ENCODE measurements at regions not wholly inside any gene's neighbourhood (a gene's known extent, or its start where the extent isn't known, plus 50 kb on each side); places are given as distances from the start of the nearest gene placed in this dataset.

GRCh38 chr10:130230036-130230435, 93.8 kb downstream of the GLRX3 start:
- DNase-seq: no peak

GRCh38 chr10:130230611-130231010, 94.4 kb downstream of the GLRX3 start:
- no peak for DNase-seq

- DNase-seq: no peak
These were observed 95.1 kb downstream of the GLRX3 start for GRCh38 chr10:130231251-130231741.

GRCh38 chr10:130232166-130233034, 96.2 kb downstream of the GLRX3 start:
- DNase-seq: no peak

GRCh38 chr10:130233035-130233360, 96.8 kb downstream of the GLRX3 start:
- no peak for DNase-seq

- DNase-seq: no peak
These were observed 97.2 kb downstream of the GLRX3 start for GRCh38 chr10:130233426-130233825.

GRCh38 chr10:130234171-130234965, 98.2 kb downstream of the GLRX3 start:
- no peak for DNase-seq

- DNase-seq: no peak
These were observed 100.5 kb downstream of the GLRX3 start for GRCh38 chr10:130236711-130237110.

DNA sequence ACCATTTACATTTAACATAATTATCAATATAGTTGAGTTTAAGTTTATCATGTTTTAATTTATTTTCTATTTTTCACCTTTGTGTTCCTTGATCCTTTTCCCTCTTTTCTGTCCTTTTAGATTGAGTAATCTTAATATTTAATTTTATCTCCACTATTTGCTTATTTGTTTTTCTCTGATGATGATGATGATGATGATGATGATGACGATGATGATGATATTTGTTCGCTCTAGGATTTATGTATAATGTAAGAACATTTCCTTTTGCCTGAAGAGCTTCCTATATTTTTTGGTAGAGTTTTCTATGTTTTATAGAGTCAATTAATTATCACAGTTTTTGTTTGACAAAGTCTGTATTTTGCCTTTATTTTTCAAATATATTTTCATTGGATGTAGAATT, 104.2 kb downstream of the GLRX3 start:
- DNase-seq: no peak

DNA sequence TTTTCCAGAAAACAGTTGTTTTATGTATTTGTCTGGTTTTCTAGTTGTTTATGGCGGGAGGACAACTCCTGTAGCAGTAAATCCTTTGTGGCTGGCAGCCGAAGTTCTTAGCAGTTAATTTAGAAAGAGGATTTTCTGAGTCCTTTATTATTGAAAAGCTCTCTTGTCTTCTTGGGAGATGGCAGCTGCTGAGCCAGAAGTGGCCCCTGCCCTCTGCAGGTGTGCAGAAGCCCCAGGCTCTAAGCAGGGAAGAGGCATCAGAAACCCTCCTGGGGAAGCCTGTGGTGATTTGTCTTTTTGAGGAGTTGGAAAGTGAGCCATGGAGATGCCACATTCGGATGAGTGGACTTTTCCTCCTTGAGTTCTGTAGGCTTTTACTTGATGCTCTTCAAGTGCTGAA, 106.3 kb downstream of the GLRX3 start:
- no peak for DNase-seq

- DNase-seq: no peak
These were observed 106.8 kb downstream of the GLRX3 start for GRCh38 chr10:130243015-130243414.

DNA sequence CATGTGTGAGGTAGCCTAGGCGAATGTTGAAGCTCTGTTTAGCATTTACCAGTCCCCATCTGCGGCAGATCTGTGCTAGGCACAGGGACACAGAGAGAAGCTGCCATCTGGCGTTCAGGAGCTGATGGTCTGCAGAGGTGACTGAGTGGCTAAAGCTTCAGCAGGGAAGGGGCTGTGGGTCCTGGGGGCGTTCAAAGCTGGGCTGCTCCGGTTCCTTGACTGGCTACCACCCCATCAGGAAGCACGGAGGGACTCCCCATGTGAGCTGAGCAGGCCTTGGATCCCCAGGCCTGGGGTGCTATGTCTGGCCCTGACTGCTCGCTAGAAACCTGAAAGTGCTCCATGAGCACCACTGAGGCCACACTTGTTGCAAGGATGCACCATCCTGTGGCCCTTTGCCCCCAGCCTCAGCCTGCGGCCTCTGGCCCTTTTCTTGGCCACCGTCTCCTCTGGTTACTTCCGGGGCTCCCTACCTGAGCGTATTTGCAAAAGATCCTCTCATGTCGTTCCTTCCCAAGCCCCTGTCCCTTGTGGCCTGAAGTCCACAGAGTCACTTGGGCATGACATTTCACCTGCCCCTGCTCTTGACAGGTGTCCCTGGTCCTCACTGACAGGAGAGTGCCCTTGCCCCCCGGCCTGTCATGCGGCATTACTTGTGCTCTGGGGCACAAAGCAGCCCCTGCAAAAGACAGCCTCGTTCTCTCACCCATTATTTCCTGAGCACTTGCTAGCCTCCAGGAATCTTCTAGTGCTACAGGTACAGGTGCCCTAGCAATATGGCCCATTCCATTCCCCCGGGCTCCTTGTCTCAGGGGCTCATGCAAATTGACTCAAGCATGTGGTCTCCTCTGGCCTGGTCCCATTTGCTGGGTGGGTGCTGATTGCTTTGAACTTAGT, 108.1 kb downstream of the GLRX3 start:
- no peak for DNase-seq

- no peak for DNase-seq
These were observed 108.8 kb downstream of the GLRX3 start for GRCh38 chr10:130244928-130245495.

GRCh38 chr10:130246113-130246512, 109.9 kb downstream of the GLRX3 start:
- no peak for DNase-seq

DNA sequence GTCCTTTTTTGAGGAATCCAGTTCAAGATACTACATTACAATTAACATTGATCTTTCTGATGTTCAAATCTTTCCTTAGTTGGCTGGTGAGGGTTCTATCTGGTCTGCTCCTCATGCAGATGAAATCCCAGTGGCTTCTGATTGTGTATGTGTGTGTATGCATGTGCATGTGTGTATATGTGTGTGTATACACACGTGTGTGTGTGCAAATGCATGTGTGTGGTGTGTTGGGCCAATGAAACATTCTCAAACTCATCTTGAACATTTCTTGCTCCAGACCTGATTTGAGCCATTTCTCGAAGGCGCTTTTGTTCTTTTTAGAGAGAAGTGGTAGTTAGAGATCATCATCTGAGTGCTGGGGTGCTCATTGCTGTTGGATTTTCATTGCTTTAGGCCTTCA, 113.9 kb downstream of the GLRX3 start:
- DNase-seq: no peak

DNA sequence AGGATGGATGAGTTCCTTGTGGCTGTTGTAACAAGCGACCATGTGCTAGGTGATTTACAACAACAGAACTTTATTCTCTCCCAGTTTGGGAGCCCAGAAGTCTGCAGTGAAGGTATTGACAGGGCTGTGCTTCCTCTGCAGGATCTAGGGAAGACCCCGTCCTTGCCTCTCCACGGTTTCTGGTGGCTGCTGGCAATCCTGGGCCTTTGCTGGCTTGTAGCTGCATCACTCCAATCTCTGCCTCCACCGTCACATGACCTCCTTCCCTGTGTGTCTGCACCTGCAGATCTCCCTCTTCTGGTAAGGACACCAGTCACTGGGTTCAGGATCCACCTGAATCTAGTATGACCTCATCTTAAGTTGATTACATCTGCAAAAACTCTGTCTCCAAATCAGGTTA, 115.6 kb downstream of the GLRX3 start:
- DNase-seq: no peak

GRCh38 chr10:130254243-130254642, 118.1 kb downstream of the GLRX3 start:
- no peak for DNase-seq

DNA sequence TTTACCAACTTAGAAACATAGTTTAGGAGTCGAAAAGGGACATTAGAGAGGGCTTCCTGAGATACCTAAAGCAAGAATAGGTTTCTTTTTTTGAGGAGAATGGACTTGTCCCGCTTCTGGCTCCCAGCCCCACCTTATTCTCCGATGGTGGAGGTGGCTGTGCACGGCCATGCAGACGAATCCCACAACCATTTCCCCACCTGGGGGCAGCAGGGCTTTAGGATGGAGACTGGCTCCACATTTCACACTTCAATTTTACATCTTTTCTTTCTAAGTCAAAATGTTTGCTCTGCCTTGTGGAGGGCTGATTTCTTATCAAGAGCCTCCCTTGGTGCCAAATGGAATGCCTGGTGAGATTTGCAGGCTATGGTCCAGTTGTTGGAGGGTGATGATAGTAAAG, 118.5 kb downstream of the GLRX3 start:
- no peak for DNase-seq

- no peak for DNase-seq
These were observed 119.6 kb downstream of the GLRX3 start for GRCh38 chr10:130255777-130256176.

DNA sequence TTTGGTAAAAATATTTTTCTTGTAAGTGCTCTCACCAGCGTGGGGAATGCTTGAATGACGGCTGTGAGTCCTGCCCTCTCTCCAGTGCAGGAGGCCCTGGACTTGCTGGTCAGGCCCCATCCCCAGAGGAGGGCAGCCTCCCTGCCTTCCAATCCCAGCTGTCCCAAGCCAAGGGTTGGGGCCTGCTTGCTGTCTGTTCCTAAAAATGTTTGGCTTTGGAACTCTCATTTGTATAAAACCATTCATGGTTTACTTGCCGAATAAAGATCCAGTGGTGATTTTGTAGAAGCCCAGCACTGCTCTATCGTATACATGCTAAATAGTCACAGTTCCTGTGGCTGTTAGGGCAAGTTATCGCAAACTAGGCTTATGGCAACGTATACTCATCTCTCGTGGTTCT, 121.7 kb downstream of the GLRX3 start:
- DNase-seq: no peak

DNA sequence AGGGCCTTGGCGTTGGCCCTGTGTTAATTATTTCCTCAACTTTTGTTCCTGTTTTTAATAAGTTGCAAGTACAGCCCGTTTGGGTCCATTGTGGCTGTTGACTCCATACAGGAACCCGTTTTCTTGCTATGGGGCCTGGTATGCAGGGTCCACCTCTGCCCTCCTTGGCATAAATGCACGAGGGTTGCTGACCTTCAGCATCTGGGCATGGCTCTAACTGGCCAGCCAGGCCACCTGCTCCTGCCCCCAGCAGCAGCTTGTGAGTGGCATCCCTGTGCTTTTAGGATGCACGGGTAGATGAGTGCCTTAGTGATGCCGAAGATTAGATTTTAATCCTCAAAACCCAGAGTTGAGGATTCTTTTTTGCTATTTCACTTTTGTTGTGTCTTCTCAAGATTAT, 123.2 kb downstream of the GLRX3 start:
- no peak for DNase-seq

- DNase-seq: no peak
These were observed 125.1 kb downstream of the GLRX3 start for GRCh38 chr10:130261306-130261705.

Measured in muscle of arm (tissue), 1 donor.